SU-DHL-6 (cell line): ENCODE measurements at regions not wholly inside any gene's neighbourhood (a gene's known extent, or its start where the extent isn't known, plus 50 kb on each side); places are given as distances from the start of the nearest gene placed in this dataset.

ENCODE experiments used
- EZH2phosphoT487 ChIP-seq: fragments of 200-600 bp; sonication (generic), shearing (Covaris generic); conservative IDR thresholded peaks from 2 replicates; pipeline ENCODE4 v1.6.1; 2018; ENCODE audit warnings: mild to moderate bottlenecking, antibody characterized with exemption, low read length, moderate library complexity, mixed read lengths
- TF ChIP-seq, protein P1 (sequence below): fragments of 200-600 bp; sonication (generic); IDR thresholded peaks from one replicate; pipeline ENCODE4 v1.5.1; 2017; ENCODE audit warnings: antibody characterized with exemption, mild to moderate bottlenecking, low read length, moderate library complexity; ENCODE audit not compliant: insufficient read depth, poor library complexity, severe bottlenecking

DNA sequence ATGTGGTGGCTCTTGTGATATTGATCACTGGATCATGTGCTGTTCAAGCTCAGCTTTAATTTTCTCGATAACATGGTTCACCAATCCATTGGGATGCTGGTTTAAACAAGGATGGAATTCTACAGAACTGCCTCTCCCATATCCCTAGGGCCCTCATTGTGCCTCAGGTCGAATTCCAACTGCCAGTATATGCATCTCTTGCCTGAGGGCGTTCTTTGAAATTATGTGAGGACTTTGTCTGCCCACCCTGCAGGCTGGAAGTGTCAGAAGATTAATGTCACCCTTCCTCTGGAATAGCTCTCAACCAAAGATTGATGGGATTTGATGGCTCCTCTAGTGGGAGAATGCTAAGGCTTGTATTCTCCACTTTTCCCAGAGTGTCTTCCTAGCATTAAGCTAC, 175.6 kb upstream of the GALNT15 start:
- TF ChIP-seq, protein P1, sequence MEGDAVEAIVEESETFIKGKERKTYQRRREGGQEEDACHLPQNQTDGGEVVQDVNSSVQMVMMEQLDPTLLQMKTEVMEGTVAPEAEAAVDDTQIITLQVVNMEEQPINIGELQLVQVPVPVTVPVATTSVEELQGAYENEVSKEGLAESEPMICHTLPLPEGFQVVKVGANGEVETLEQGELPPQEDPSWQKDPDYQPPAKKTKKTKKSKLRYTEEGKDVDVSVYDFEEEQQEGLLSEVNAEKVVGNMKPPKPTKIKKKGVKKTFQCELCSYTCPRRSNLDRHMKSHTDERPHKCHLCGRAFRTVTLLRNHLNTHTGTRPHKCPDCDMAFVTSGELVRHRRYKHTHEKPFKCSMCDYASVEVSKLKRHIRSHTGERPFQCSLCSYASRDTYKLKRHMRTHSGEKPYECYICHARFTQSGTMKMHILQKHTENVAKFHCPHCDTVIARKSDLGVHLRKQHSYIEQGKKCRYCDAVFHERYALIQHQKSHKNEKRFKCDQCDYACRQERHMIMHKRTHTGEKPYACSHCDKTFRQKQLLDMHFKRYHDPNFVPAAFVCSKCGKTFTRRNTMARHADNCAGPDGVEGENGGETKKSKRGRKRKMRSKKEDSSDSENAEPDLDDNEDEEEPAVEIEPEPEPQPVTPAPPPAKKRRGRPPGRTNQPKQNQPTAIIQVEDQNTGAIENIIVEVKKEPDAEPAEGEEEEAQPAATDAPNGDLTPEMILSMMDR = no peak
- TF ChIP-seq EZH2phosphoT487 = no peak
